HG03045 (cell line): ENCODE measurements at regions not wholly inside any gene's neighbourhood (a gene's known extent, or its start where the extent isn't known, plus 50 kb on each side); places are given as distances from the start of the nearest gene placed in this dataset.
"Not testable (repeated sequence)": the region's sequence is repeated elsewhere in the genome, so short reads cannot be mapped to it uniquely, and the experiment has no call there.

Experiments
- ATAC-seq: cut with Tn5 transposase; IDR thresholded peaks from one replicate; pipeline ENCODE4 v1.9.1; 2021; ENCODE audit warnings: mild to moderate bottlenecking, moderate library complexity; ENCODE audit not compliant: unreplicated experiment

- ATAC-seq, result no peak
These were observed 119.6 kb upstream of the BANK1 start for GRCh38 chr4:101670897-101671296.

GRCh38 chr4:101670370-101670769 is 120.2 kb upstream of the BANK1 start:
- no peak for ATAC-seq

GRCh38 chr4:101669832-101670188 is 120.7 kb upstream of the BANK1 start:
- ATAC-seq, result no peak

GRCh38 chr4:101669138-101669831 is 121.2 kb upstream of the BANK1 start:
- no peak for ATAC-seq

GRCh38 chr4:101667348-101667747 is 123.2 kb upstream of the BANK1 start:
- ATAC-seq, result no peak

GRCh38 chr4:101660607-101661006 is 129.9 kb upstream of the BANK1 start:
- no peak for ATAC-seq

- ATAC-seq, result no peak
These were observed 134.7 kb upstream of the BANK1 start for GRCh38 chr4:101655857-101656256.

GRCh38 chr4:101655005-101655404 is 135.5 kb upstream of the BANK1 start:
- no peak for ATAC-seq

GRCh38 chr4:101651778-101652177 is 138.8 kb upstream of the BANK1 start:
- ATAC-seq, result no peak

GRCh38 chr4:101649790-101650515 is 140.6 kb upstream of the BANK1 start:
- ATAC-seq, result no peak

- ATAC-seq, result no peak
These were observed 142.9 kb upstream of the BANK1 start for GRCh38 chr4:101647710-101648034.

GRCh38 chr4:101644516-101644915 is 146.0 kb upstream of the BANK1 start:
- ATAC-seq, result no peak

GRCh38 chr4:101643186-101643837 is 147.2 kb upstream of the BANK1 start:
- no peak for ATAC-seq

- not testable (repeated sequence) for ATAC-seq
These were observed 157.8 kb upstream of the BANK1 start for GRCh38 chr4:101632766-101633165.

- no peak for ATAC-seq
These were observed 160.1 kb upstream of the BANK1 start for GRCh38 chr4:101630319-101630986.

GRCh38 chr4:101621120-101621519 is 169.4 kb upstream of the BANK1 start:
- no peak for ATAC-seq

- no peak for ATAC-seq
These were observed 174.9 kb upstream of the BANK1 start for GRCh38 chr4:101615652-101616051.

GRCh38 chr4:101606989-101607388 is 183.5 kb upstream of the BANK1 start:
- not testable (repeated sequence) for ATAC-seq

- ATAC-seq, result no peak
These were observed 185.6 kb upstream of the BANK1 start for GRCh38 chr4:101604976-101605375.

- ATAC-seq, result no peak
These were observed 190.2 kb upstream of the BANK1 start for GRCh38 chr4:101600287-101600686.

- no peak for ATAC-seq
These were observed 190.9 kb upstream of the BANK1 start for GRCh38 chr4:101599620-101600019.
